K562 (cell line): ENCODE measurements at regions not wholly inside any gene's neighbourhood (a gene's known extent, or its start where the extent isn't known, plus 50 kb on each side); places are given as distances from the start of the nearest gene placed in this dataset.

Experiments used
- ATAC-seq: fragments of 200-7000 bp; cut with Tn5 transposase; 3 replicates; pipeline ENCODE4 v1.9.1; 2020; ENCODE audit warnings: moderate library complexity
- BruUV-seq: library from RNA; stranded (reverse); fragments of 400-500 nt; replicated peaks from 2 replicates; lab custom pipeline; 2021; lab: Mats Ljungman, UMichigan
- CTCF ChIA-PET: fragments of 300-600 bp; formaldehyde crosslinking; extraction: SDS; loops from one replicate; lab custom pipeline; 2021; ENCODE audit warnings: low intra/inter-chr PET ratio; lab: Yijun Ruan, JAX
- POLR2A ChIA-PET: fragments of 300-600, 350-650 bp; sonication (Branson Sonifier 250); formaldehyde crosslinking; extraction: SDS; loops from one replicate; lab custom pipeline; 2021; ENCODE audit warnings: antibody characterized with exemption, inconsistent platforms; lab: Yijun Ruan, JAX
- DNase-seq, 4 experiments: peaks; one replicate each; pipeline versions ENCODE4 v3.0.0 to v3.0.0-alpha.2; 2011 to 2018; ENCODE audit warnings: low spot score in 3 of 4, mixed read lengths in 3 of 4; ENCODE audit errors: extremely low read depth in 1 of 4
- FAIRE-seq: peaks from 2 replicates; lab custom pipeline; 2011; peaks lifted over from hg19 to GRCh38; lab: Jason Lieb, UNC
- H2AFZ ChIP-seq: 2 replicates; pipeline ENCODE4 v1.6.0; 2011; ENCODE audit warnings: low read depth, low read length, control low read depth, inconsistent platforms
- H3K27ac ChIP-seq: fragments of 200-600 bp; 3 replicates; pipeline ENCODE4 v1.8.0; 2011; ENCODE audit warnings: low read depth, mild to moderate bottlenecking, control low read depth, inconsistent platforms, low read length, moderate library complexity, mixed read lengths; ENCODE audit errors: extremely low read depth
- H3K27me3 ChIP-seq, 2 experiments: fragments of 300-600 bp in 1 of 2; 2 replicates in 1 of 2; 3 replicates in 1 of 2; pipeline versions ENCODE4 v1.6.0 to v1.8.0; 2011; ENCODE audit warnings: inconsistent platforms in 2 of 2, low read length in 2 of 2, mild to moderate bottlenecking in 1 of 2, mixed read lengths in 1 of 2, moderate library complexity in 1 of 2; ENCODE audit not compliant: control insufficient read depth in 2 of 2, insufficient read depth in 2 of 2
- H3K36me3 ChIP-seq: fragments of 300-600 bp; 3 replicates; pipeline ENCODE4 v1.8.0; 2011; ENCODE audit warnings: mild to moderate bottlenecking, low read length, inconsistent platforms; ENCODE audit not compliant: control insufficient read depth, insufficient read depth
- H3K4me1 ChIP-seq, 2 experiments: fragments of 200-600 bp in 1 of 2; replicated peaks in 1 of 2; 2 replicates in 1 of 2; 3 replicates in 1 of 2; pipeline versions ENCODE4 v1.5.1 to v1.8.0; 2011; ENCODE audit warnings: inconsistent platforms in 2 of 2, low read length in 2 of 2, mild to moderate bottlenecking in 1 of 2, mixed read lengths in 1 of 2, moderate library complexity in 1 of 2; ENCODE audit not compliant: control insufficient read depth in 2 of 2, insufficient read depth in 2 of 2
- H3K4me2 ChIP-seq: 2 replicates; pipeline ENCODE4 v1.6.1; 2011; ENCODE audit warnings: low read length, control low read depth, inconsistent platforms, mixed read lengths; ENCODE audit not compliant: insufficient read depth
- H3K4me3 ChIP-seq: fragments of 200-600 bp; sonication (generic), shearing (Covaris generic); 2 replicates; pipeline ENCODE4 v1.5.1; 2016; ENCODE audit warnings: control low read depth, inconsistent platforms
- H3K79me2 ChIP-seq: fragments of 200-600 bp; 3 replicates; pipeline ENCODE4 v1.8.0; 2011; ENCODE audit warnings: low read length, inconsistent platforms; ENCODE audit not compliant: control insufficient read depth, insufficient read depth
- H3K9ac ChIP-seq, 2 experiments: 2 replicates each; pipeline versions ENCODE4 v1.6.0 to v1.6.1; 2011; ENCODE audit warnings: low read depth in 2 of 2, low read length in 2 of 2, control low read depth in 1 of 2, inconsistent platforms in 1 of 2, mild to moderate bottlenecking in 1 of 2, mixed read lengths in 1 of 2; ENCODE audit not compliant: insufficient read depth in 1 of 2
- H3K9me1 ChIP-seq: one replicate; pipeline ENCODE4 v1.6.0; 2011; ENCODE audit warnings: inconsistent platforms, mild to moderate bottlenecking, low read length, moderate library complexity; ENCODE audit not compliant: control insufficient read depth, insufficient read depth
- H3K9me3 ChIP-seq: replicated peaks from 2 replicates; pipeline ENCODE4 v1.5.1; 2011; ENCODE audit warnings: low read depth, low read length, inconsistent platforms; ENCODE audit not compliant: control insufficient read depth, insufficient read depth
- H4K20me1 ChIP-seq: replicated peaks from 2 replicates; pipeline ENCODE4 v1.6.1; 2011; ENCODE audit warnings: low read length, inconsistent platforms, mixed read lengths; ENCODE audit not compliant: control insufficient read depth, insufficient read depth
- ATF7 ChIP-seq: fragments of 450-650 bp; IDR thresholded peaks from 2 replicates; pipeline ENCODE4 v1.7.1; 2014; ENCODE audit warnings: mild to moderate bottlenecking, moderate library complexity
- CREB3L1 ChIP-seq: fragments of 450-650 bp; IDR thresholded peaks from 2 replicates; pipeline ENCODE4 v1.6.1; 2014; ENCODE audit warnings: low read depth, mild to moderate bottlenecking, moderate library complexity, borderline replicate concordance
- E2F4 ChIP-seq: sonication (generic); formaldehyde crosslinking; IDR thresholded peaks from 2 replicates; pipeline ENCODE4 v1.8.0; 2022; ENCODE audit warnings: mild to moderate bottlenecking, low read depth, missing genetic modification reagents
- FOSL1 ChIP-seq: fragments of 200-800 bp; sonication (Bioruptor generic); conservative IDR thresholded peaks from 2 replicates; pipeline ENCODE4 v1.6.1; 2016; ENCODE audit warnings: missing genetic modification characterization, missing compliant biosample characterization
- FOXJ3 ChIP-seq: sonication (generic); formaldehyde crosslinking; IDR thresholded peaks from 2 replicates; pipeline ENCODE4 v1.4.0; 2020; ENCODE audit warnings: mild to moderate bottlenecking, missing genetic modification reagents
- GATAD2A ChIP-seq: fragments of 450-650 bp; IDR thresholded peaks from 2 replicates; pipeline ENCODE4 v1.6.1; 2017
- WGBS: fragments of 100-300 bp; shearing (Covaris generic); methylation state at CpG from one replicate; pipeline ENCODE4 v1.1.6; 2016; ENCODE audit warnings: low coverage, mixed read lengths; ENCODE audit not compliant: insufficient coverage; ENCODE audit errors: missing lambda C conversion rate; 5-methylcytosine and 5-hydroxymethylcytosine counted together
- in situ Hi-C: fragments of 300-500 bp; cut with MboI; formaldehyde crosslinking; loops from 4 replicates; pipeline ENCODE4 v1.15.0; 2018; ENCODE audit warnings: inconsistent platforms, mixed read lengths
- intact Hi-C: fragments of 100-400 bp; cut with micrococcal nuclease; formaldehyde crosslinking; loops from 2 replicates; pipeline ENCODE4 v1.14.2; 2022

DNA sequence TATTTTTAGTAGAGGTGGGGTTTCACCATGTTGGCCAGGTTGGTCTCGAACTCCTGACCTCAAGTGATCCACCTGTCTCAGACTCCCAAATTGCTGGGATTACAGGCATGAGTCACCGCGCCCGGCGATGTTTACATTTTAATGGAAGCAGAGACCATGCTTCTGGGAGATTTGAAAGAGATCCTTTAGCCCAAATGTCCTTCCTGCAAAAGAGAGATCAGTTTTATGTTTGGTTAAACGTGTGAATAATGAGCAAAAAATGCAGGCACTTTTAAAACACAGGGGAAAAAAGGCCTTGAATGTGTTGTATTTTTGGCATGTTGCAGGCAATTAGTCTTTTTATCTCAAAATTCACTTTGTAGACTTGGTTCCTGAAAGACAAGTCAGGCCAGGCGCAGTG, 95.8 kb upstream of the ELOVL6 start (continued):
- TF ChIP-seq CREB3L1 = no peak
- TF ChIP-seq ATF7 = no peak
- peak; percentile 48; the same call in 1 of the 2 replicates for TF ChIP-seq FOSL1

- Histone ChIP-seq H3K9me1 (no peaks in the 10 kb centered on the region), H3K4me3 (no peak overlapping the region), H3K9me3 (no peaks in the 10 kb centered on the region), H3K9ac (no peak overlapping the region), H3K4me2 (no peak overlapping the region), H3K4me1 (no peaks in the 10 kb centered on the region), H4K20me1 (no peaks in the 10 kb centered on the region), H3K27ac (no peak overlapping the region), H2AFZ (no peak overlapping the region), H3K27me3 (peaks cover 16 to 40% of the 10 kb centered on the region in 2 experiments), H3K79me2 (no peaks in the 10 kb centered on the region), H3K36me3 (no peaks in the 10 kb centered on the region)
- in situ Hi-C loops (no loop called here), intact Hi-C loops (no loop called here)
- WGBS = 13% methylated on average over 13 of the region's 23 CpGs
- no peak for DNase-seq
- TF ChIP-seq FOXJ3 (no peak), GATAD2A (no peak), E2F4 (CRISPR knock-in tag) (no peak)
- CTCF ChIA-PET = no interaction called here
- POLR2A ChIA-PET = no interaction called here
- no TSS peak for BruUV-seq
- ATAC-seq = no peak
- FAIRE-seq = no peak
These were observed 94.8 kb upstream of the ELOVL6 start for GRCh38 chr4:110292994-110293744.
